ENCODE measurements at regions not wholly inside any gene's neighbourhood (a gene's known extent, or its start where the extent isn't known, plus 50 kb on each side); places are given as distances from the start of the nearest gene placed in this dataset.

DNA sequence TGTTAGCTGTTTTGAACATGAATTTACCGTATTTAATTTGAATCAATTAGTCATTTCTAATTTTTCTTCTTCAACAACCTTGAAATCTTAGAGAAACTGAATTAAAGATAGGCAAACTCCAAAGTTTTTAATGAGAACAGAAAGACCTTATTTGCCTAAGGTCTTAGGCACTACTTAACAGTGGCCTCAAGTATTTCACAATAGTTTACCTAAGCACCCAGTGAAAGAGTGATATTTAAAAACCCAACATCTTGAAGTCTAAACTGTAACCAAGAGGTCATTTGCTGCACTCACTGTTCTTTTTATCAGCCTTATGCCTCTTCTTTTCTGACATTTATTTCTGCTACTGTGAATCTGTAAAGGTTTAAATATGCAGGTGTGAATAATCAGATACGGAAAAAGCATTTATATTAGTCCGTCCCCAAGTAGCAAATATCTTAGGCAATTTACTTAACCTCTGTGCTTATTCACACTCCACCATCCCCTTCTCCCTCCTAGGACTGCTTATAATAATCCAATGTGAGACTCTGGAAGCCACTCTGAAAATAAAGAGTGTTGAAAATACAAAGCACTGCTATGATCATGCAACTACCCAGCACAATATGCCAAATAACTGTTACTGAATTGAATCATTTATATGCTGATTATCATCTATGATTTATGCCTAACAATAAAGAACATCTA, 105.7 kb downstream of the ELAPOR2 start:
- TF ChIP-seq EZH2 (IDR thresholded peaks at IDR 0.05; ENCODE audit: borderline replicate concordance, low read depth, low read length, poor library complexity, severe bottlenecking) = no peak
- TF ChIP-seq, protein P1, sequence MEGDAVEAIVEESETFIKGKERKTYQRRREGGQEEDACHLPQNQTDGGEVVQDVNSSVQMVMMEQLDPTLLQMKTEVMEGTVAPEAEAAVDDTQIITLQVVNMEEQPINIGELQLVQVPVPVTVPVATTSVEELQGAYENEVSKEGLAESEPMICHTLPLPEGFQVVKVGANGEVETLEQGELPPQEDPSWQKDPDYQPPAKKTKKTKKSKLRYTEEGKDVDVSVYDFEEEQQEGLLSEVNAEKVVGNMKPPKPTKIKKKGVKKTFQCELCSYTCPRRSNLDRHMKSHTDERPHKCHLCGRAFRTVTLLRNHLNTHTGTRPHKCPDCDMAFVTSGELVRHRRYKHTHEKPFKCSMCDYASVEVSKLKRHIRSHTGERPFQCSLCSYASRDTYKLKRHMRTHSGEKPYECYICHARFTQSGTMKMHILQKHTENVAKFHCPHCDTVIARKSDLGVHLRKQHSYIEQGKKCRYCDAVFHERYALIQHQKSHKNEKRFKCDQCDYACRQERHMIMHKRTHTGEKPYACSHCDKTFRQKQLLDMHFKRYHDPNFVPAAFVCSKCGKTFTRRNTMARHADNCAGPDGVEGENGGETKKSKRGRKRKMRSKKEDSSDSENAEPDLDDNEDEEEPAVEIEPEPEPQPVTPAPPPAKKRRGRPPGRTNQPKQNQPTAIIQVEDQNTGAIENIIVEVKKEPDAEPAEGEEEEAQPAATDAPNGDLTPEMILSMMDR (conservative IDR thresholded peaks at IDR 0.05; ENCODE audit: low read depth, low read length) = no peak
- CTCF ChIA-PET = no interaction called here
- POLR2A ChIA-PET (ENCODE audit: low non-redundant PET) = no interaction called here

DNA sequence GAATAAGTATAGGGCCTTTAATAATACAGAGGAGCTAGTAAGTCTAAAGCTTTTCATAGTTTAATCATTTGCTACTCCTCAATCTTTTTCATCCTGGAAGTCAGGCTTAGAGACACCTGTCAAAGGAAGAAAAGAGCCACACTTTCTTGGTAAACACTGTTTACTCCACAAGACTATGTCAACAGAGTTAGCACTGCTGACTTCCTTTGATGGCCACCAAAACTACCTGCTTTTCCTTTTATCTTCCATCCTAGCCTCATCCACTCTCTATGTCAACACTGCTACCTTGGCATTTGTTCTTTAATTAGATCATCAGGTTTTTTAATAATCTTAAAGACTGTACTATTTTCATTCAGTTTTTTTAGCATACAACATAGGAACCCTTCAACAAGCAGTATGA, 106.2 kb downstream of the ELAPOR2 start:
- H3K27me3 ChIP-seq (replicated peaks; ENCODE audit: insufficient read depth, low read depth, low read length, poor library complexity) = peaks cover 40% of the 10 kb centered on the region
- intact Hi-C loops (cut with micrococcal nuclease; ENCODE audit: unreplicated experiment) = no loop called here
- no TSS peak for BruUV-seq (replicated peaks)
- H3K4me3 ChIP-seq (ENCODE audit: low read depth, low read length, poor library complexity, severe bottlenecking) = no peak overlapping the region
- no peak for DNase-seq (ENCODE audit: low spot score)
- POLR2A ChIA-PET (ENCODE audit: low non-redundant PET) = no interaction called here
- H3K9me3 ChIP-seq (ENCODE audit: low read depth, low read length, poor library complexity, severe bottlenecking) = no peaks in the 10 kb centered on the region
- CTCF ChIA-PET = no interaction called here
- TF ChIP-seq EZH2 (IDR thresholded peaks at IDR 0.05; ENCODE audit: borderline replicate concordance, low read depth, low read length, poor library complexity, severe bottlenecking) = no peak
- TF ChIP-seq, protein P1 (conservative IDR thresholded peaks at IDR 0.05; ENCODE audit: low read depth, low read length) = no peak
- no peak overlapping the region for H3K27ac ChIP-seq (ENCODE audit: low read depth, low read length, poor library complexity, severe bottlenecking)
- no peaks in the 10 kb centered on the region for H3K36me3 ChIP-seq (ENCODE audit: insufficient read depth, low read length, poor library complexity, severe bottlenecking)
- H3K4me1 ChIP-seq (ENCODE audit: insufficient read depth, low read length, poor library complexity, severe bottlenecking) = no peaks in the 10 kb centered on the region

More for the DNA sequence above, 105.7 kb downstream of the ELAPOR2 start:
- H3K4me3 ChIP-seq (ENCODE audit: low read depth, low read length, poor library complexity, severe bottlenecking) = no peak overlapping the region
- no peaks in the 10 kb centered on the region for H3K36me3 ChIP-seq (ENCODE audit: insufficient read depth, low read length, poor library complexity, severe bottlenecking)
- H3K27ac ChIP-seq (ENCODE audit: low read depth, low read length, poor library complexity, severe bottlenecking) = no peak overlapping the region
- H3K9me3 ChIP-seq (ENCODE audit: low read depth, low read length, poor library complexity, severe bottlenecking) = no peaks in the 10 kb centered on the region
- intact Hi-C loops (cut with micrococcal nuclease; ENCODE audit: unreplicated experiment) = no loop called here
- H3K27me3 ChIP-seq (replicated peaks; ENCODE audit: insufficient read depth, low read depth, low read length, poor library complexity) = peaks cover 40% of the 10 kb centered on the region
- no TSS peak for BruUV-seq (replicated peaks)
- no peak for DNase-seq (ENCODE audit: low spot score)
- H3K4me1 ChIP-seq (ENCODE audit: insufficient read depth, low read length, poor library complexity, severe bottlenecking) = no peaks in the 10 kb centered on the region

DNA sequence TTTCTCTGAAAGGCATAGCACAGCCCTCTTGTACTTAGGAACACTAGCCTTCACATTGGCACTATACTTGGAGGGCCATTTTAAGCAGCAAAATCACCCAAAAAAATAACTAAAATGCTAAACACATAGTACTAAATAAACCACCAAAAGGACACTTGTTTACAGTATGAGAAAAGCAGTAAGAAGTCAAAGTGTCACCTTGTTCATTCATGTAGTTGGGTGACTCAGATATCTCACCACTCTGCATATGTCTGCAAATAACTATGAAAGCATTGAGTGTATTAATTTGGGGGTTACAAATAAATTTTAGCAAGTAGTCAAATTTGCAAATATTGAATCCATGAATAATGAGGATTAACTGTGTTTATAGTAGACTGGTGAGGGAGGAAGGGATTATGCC, 107.6 kb downstream of the ELAPOR2 start:
- Histone ChIP-seq H3K4me3 (ENCODE audit: low read depth, low read length, poor library complexity, severe bottlenecking) (no peak overlapping the region), H3K27me3 (replicated peaks; ENCODE audit: insufficient read depth, low read depth, low read length, poor library complexity) (peaks cover 36% of the 10 kb centered on the region), H3K4me1 (ENCODE audit: insufficient read depth, low read length, poor library complexity, severe bottlenecking) (no peaks in the 10 kb centered on the region), H3K36me3 (ENCODE audit: insufficient read depth, low read length, poor library complexity, severe bottlenecking) (no peaks in the 10 kb centered on the region), H3K9me3 (ENCODE audit: low read depth, low read length, poor library complexity, severe bottlenecking) (no peaks in the 10 kb centered on the region), H3K27ac (ENCODE audit: low read depth, low read length, poor library complexity, severe bottlenecking) (no peak overlapping the region)
- ChIA-PET POLR2A (ENCODE audit: low non-redundant PET) (no interaction called here), CTCF (no interaction called here)
- BruUV-seq (replicated peaks) = no TSS peak
- DNase-seq (ENCODE audit: low spot score) = no peak
- TF ChIP-seq, protein P1 (conservative IDR thresholded peaks at IDR 0.05; ENCODE audit: low read depth, low read length) = no peak
- no peak for TF ChIP-seq EZH2 (IDR thresholded peaks at IDR 0.05; ENCODE audit: borderline replicate concordance, low read depth, low read length, poor library complexity, severe bottlenecking)
- intact Hi-C loops (cut with micrococcal nuclease; ENCODE audit: unreplicated experiment) = no loop called here

Measured in A673 (cell line).